MG63 (cell line): ENCODE measurements at regions not wholly inside any gene's neighbourhood (a gene's known extent, or its start where the extent isn't known, plus 50 kb on each side); places are given as distances from the start of the nearest gene placed in this dataset.
"Not testable (repeated sequence)": the region's sequence is repeated elsewhere in the genome, so short reads cannot be mapped to it uniquely, and the experiment has no call there.

Experiments used
- DNase-seq: peaks from one replicate; pipeline ENCODE4 v3.0.0-alpha.2; 2020
- H3K27me3 ChIP-seq: fragments of 250-450 bp; sonication (Bioruptor Pico); 2 replicates; pipeline ENCODE4 v1.5.1; 2020; ENCODE audit warnings: mild to moderate bottlenecking, moderate library complexity
- H3K36me3 ChIP-seq: fragments of 250-450 bp; sonication (Bioruptor Pico); 2 replicates; pipeline ENCODE4 v1.5.1; 2020; ENCODE audit warnings: mild to moderate bottlenecking, moderate library complexity
- H3K4me3 ChIP-seq: fragments of 250-450 bp; sonication (Bioruptor Pico); 2 replicates; pipeline ENCODE4 v1.5.1; 2020; ENCODE audit warnings: mild to moderate bottlenecking, moderate library complexity
- H3K9me3 ChIP-seq: fragments of 250-450 bp; sonication (Bioruptor Pico); 2 replicates; pipeline ENCODE4 v1.5.1; 2020; ENCODE audit warnings: mild to moderate bottlenecking, moderate library complexity

DNA sequence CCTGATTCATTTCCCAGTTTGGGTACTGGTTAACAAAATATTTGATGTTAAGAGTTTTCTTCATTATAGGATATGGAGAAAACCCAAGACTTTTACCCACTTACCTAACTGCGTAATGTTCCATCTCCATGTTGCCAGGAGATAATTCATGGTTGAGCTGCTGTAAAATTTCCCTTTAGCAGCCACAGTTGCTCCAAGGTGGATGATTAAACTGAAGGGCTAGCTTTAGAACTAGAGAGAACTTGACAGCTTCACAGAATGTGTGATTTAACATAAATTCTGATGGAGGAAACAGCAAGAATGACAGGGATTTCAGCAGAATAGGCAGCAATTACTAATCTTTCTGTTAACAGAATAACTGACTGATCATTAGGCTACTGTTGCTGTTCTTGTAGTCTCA, 236.1 kb downstream of the MEF2C start:
- Histone ChIP-seq H3K36me3 (no peaks in the 10 kb centered on the region), H3K9me3 (no peaks in the 10 kb centered on the region; the same call in 1 of the 2 replicates), H3K27me3 (no peaks in the 10 kb centered on the region; the same call in 1 of the 2 replicates), H3K4me3 (no peak overlapping the region)
- DNase-seq, result no peak

- H3K9me3 ChIP-seq, result no peaks in the 10 kb centered on the region; the same call in 1 of the 2 replicates
- no peaks in the 10 kb centered on the region; the same call in 1 of the 2 replicates for H3K27me3 ChIP-seq
- H3K36me3 ChIP-seq, result no peaks in the 10 kb centered on the region
- no peak overlapping the region for H3K4me3 ChIP-seq
- DNase-seq, result no peak
Observed at GRCh38 chr5:88644676-88645075, 238.3 kb downstream of the MEF2C start.

DNA sequence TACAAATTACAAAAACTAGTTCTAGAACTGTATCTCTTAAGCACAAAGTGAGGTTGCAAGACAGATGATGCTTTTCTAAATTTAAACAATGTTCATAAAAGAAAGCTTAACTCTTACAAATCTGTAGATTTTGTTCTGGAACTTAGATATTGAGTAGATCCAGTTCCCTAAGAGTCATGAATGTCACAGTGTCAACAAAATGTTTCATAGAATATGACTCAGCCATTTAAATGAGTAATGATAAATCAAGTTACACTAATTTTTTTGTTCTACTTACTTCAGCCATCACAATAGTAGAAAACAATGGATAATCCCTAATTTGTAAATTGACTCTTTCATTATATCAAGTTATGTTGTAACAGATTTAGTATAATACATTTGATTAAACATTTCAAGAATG, 239.7 kb downstream of the MEF2C start:
- Histone ChIP-seq H3K36me3 (no peaks in the 10 kb centered on the region), H3K4me3 (no peak overlapping the region)

GRCh38 chr5:88634014-88634413, 249.0 kb downstream of the MEF2C start:
- no peak for DNase-seq
- Histone ChIP-seq H3K36me3 (no peaks in the 10 kb centered on the region), H3K27me3 (peaks cover 4% of the 10 kb centered on the region), H3K9me3 (no peaks in the 10 kb centered on the region), H3K4me3 (no peak overlapping the region)

More for the DNA sequence above, 239.7 kb downstream of the MEF2C start:
- no peaks in the 10 kb centered on the region for H3K27me3 ChIP-seq
- H3K9me3 ChIP-seq, result no peaks in the 10 kb centered on the region; the same call in 1 of the 2 replicates
- no peak for DNase-seq

GRCh38 chr5:88622890-88623289, 260.1 kb downstream of the MEF2C start:
- not testable (repeated sequence) for H3K36me3 ChIP-seq, H3K4me3 ChIP-seq, DNase-seq, H3K27me3 ChIP-seq, H3K9me3 ChIP-seq

DNA sequence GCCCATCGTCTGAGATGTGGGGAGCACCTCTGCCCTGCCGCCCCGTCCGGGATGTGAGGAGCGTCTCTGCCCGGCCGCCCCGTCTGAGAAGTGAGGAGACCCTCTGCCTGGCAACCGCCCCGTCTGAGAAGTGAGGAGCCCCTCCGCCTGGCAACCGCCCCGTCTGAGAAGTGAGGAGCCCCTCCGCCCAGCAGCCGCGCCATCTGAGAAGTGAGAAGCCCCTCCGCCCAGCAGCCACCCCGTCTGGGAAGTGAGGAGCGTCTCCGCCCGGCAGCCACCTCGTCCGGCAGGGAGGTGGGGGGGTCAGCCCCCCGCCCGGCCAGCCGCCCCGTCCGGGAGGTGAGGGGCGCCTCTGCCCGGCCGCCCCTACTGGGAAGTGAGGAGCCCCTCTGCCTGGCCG, 267.2 kb downstream of the MEF2C start:
- H3K9me3 ChIP-seq, H3K27me3 ChIP-seq, DNase-seq: not testable (repeated sequence)

DNA sequence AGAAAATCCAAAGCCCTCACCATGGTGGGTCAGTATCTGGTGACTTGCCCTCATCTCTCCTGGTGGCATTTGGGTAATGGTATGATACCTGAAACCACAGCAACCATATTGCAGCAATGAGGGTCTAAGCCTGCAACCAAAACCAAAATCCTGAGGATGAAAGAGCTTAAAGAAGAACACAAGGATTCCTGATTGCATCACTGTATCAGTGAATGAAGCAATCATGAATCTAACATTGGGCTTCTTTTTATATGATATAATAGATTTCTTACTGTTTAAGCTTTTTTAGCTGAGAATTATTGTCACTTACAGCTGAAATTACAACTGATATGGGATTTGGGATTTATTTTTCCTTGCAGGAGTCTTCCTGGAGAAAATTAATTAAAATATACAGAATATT, 269.9 kb downstream of the MEF2C start:
- no peak for DNase-seq
- no peaks in the 10 kb centered on the region for H3K27me3 ChIP-seq
- peaks cover 7% of the 10 kb centered on the region for H3K9me3 ChIP-seq

More for the DNA sequence above, 267.2 kb downstream of the MEF2C start:
- not testable (repeated sequence) for H3K4me3 ChIP-seq, H3K36me3 ChIP-seq

DNA sequence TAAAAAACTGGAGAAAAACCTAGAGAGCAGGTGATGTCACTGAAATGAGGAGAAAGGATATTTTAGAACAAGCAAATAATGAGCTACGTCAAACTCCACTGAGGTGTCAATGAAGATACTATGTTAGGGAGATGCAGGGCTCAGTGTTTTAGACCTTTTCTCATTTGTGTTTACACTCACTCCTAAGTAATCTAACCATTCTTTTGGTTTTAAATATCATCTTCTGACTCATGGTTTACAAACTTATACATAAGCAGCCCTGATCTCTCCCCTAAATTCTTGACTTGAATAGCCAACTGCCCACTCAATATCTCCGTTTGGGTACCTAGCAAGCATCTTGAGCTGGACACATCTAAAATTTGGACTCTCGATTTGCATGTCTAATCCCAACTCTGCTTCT, 272.4 kb downstream of the MEF2C start:
- Histone ChIP-seq H3K27me3 (no peaks in the 10 kb centered on the region), H3K36me3 (no peaks in the 10 kb centered on the region), H3K9me3 (peaks cover 7% of the 10 kb centered on the region), H3K4me3 (no peak overlapping the region)
- DNase-seq, result no peak

More for the DNA sequence above, 269.9 kb downstream of the MEF2C start:
- Histone ChIP-seq H3K4me3 (no peak overlapping the region), H3K36me3 (no peaks in the 10 kb centered on the region)

DNA sequence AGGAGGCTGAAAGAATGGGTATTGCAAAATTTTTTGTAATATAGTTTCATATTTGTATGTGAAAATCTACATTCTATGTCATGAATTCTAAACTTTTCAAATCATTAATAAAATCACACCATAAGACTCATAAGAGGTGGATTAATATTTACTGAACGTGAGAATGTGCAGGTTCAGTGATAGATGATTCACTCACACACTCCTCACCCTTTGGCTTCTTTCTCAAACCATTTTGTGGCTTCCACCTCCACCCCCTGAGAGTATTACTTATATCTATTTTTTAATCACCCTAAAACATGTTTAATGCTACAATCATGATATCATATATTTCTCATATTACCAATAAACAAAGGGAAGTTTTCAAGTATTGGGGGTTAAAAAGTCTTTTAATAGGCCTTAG, 275.5 kb downstream of the MEF2C start:
- Histone ChIP-seq H3K36me3 (no peaks in the 10 kb centered on the region), H3K27me3 (no peaks in the 10 kb centered on the region), H3K9me3 (no peaks in the 10 kb centered on the region), H3K4me3 (no peak overlapping the region)
- DNase-seq, result no peak

- Histone ChIP-seq H3K4me3 (no peak overlapping the region), H3K27me3 (no peaks in the 10 kb centered on the region), H3K36me3 (no peaks in the 10 kb centered on the region), H3K9me3 (no peaks in the 10 kb centered on the region)
- DNase-seq, result no peak
Observed at GRCh38 chr5:88606626-88607025, 276.4 kb downstream of the MEF2C start.

- Histone ChIP-seq H3K27me3 (no peaks in the 10 kb centered on the region), H3K36me3 (no peaks in the 10 kb centered on the region), H3K4me3 (no peak overlapping the region), H3K9me3 (no peaks in the 10 kb centered on the region)
- DNase-seq, result no peak
Observed at GRCh38 chr5:88606173-88606572, 276.8 kb downstream of the MEF2C start.

DNA sequence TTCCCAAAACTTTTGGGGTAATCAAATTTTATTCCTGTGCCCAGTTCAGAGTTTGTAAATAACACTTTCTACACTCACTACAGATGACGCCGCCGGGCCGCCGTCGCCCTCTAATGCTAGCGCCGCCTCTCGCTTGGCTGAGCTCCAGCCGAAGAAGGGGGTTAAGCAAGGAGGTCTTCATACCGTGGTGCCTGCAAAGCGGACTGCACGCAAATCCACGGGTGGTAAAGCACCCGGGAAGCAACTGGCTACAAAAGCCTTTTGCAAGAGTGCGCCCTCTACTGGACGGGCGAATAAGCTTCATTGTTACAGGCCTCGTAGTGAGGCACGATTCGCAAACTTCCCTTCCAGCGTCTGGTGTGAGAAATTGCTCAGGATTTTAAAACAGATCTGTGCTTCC, 280.4 kb downstream of the MEF2C start:
- no peak overlapping the region for H3K4me3 ChIP-seq
- no peaks in the 10 kb centered on the region for H3K36me3 ChIP-seq
- H3K9me3 ChIP-seq, result no peaks in the 10 kb centered on the region
- no peak for DNase-seq
- no peaks in the 10 kb centered on the region for H3K27me3 ChIP-seq

GRCh38 chr5:88594441-88594840, 288.5 kb downstream of the MEF2C start:
- H3K9me3 ChIP-seq, result no peaks in the 10 kb centered on the region; the same call in 1 of the 2 replicates
- no peak overlapping the region for H3K4me3 ChIP-seq
- no peaks in the 10 kb centered on the region for H3K36me3 ChIP-seq
- no peaks in the 10 kb centered on the region for H3K27me3 ChIP-seq
- DNase-seq, result no peak

- Histone ChIP-seq H3K36me3 (no peaks in the 10 kb centered on the region), H3K27me3 (no peaks in the 10 kb centered on the region), H3K4me3 (no peak overlapping the region), H3K9me3 (peaks cover 10% of the 10 kb centered on the region; the same call in 1 of the 2 replicates)
- no peak for DNase-seq
Observed at GRCh38 chr5:88588609-88589008, 294.4 kb downstream of the MEF2C start.

DNA sequence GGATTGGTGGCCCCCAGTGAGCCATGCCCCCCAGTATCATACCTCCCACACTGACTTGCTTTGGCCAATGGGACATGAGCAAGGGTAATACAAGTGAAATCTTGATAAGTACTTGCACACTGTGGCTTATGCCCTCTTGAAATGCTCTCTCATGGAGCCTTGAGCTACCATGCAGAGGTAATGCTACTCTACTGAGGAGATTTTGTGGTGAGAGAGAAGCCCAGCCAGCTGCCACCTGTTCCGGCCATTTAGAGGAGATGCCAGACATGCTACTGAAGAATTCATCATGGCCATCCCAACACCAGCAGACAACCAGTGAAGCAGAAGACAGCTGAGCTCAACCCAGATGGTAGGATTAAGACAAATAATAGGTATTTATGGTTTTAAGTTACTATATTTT, 299.5 kb downstream of the MEF2C start:
- Histone ChIP-seq H3K36me3 (no peaks in the 10 kb centered on the region), H3K9me3 (0 out of 2 replicates have a peak, but pooled peaks cover 2% of the 10 kb centered on the region)
- DNase-seq, result no peak

GRCh38 chr5:88558366-88558765, 289.7 kb upstream of the TMEM161B start:
- DNase-seq, result no peak
- no peaks in the 10 kb centered on the region for H3K27me3 ChIP-seq

More for the DNA sequence above, 299.5 kb downstream of the MEF2C start:
- Histone ChIP-seq H3K27me3 (no peaks in the 10 kb centered on the region), H3K4me3 (no peak overlapping the region)

GRCh38 chr5:88557881-88558280, 289.2 kb upstream of the TMEM161B start:
- no peak for DNase-seq
- H3K27me3 ChIP-seq, result no peaks in the 10 kb centered on the region
- no peaks in the 10 kb centered on the region for H3K9me3 ChIP-seq
- no peaks in the 10 kb centered on the region for H3K36me3 ChIP-seq
- H3K4me3 ChIP-seq, result no peak overlapping the region

More at GRCh38 chr5:88558366-88558765, 289.7 kb upstream of the TMEM161B start:
- Histone ChIP-seq H3K9me3 (no peaks in the 10 kb centered on the region), H3K4me3 (no peak overlapping the region), H3K36me3 (no peaks in the 10 kb centered on the region)

DNA sequence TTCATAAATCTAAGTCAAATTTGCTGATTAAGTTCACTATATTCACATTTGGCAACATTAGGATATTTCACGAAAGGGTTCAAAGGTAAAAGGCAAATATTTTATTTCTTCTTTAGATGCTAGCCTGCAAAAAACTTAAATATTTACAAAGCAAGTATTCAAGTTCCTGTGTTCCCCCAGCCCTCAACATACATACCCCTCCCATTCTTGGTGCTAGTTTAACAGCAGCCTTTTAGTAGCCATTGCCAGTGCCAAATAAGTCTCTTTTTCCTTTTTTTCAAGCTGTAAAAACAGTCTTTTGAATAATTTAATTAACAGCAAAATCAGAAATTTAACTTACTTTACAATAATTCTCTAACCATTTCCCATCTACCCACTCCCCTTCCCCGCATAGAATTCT, 288.5 kb upstream of the TMEM161B start:
- Histone ChIP-seq H3K4me3 (no peak overlapping the region), H3K36me3 (no peaks in the 10 kb centered on the region), H3K27me3 (no peaks in the 10 kb centered on the region), H3K9me3 (no peaks in the 10 kb centered on the region)
- DNase-seq, result no peak

GRCh38 chr5:88556406-88556805, 287.8 kb upstream of the TMEM161B start:
- H3K9me3 ChIP-seq, result no peaks in the 10 kb centered on the region
- H3K36me3 ChIP-seq, result no peaks in the 10 kb centered on the region
- no peak overlapping the region for H3K4me3 ChIP-seq
- no peaks in the 10 kb centered on the region for H3K27me3 ChIP-seq
- DNase-seq, result no peak
